ENCODE measurements at regions not wholly inside any gene's neighbourhood (a gene's known extent, or its start where the extent isn't known, plus 50 kb on each side); places are given as distances from the start of the nearest gene placed in this dataset.
"Not testable (repeated sequence)": the region's sequence is repeated elsewhere in the genome, so short reads cannot be mapped to it uniquely, and the experiment has no call there.

DNA sequence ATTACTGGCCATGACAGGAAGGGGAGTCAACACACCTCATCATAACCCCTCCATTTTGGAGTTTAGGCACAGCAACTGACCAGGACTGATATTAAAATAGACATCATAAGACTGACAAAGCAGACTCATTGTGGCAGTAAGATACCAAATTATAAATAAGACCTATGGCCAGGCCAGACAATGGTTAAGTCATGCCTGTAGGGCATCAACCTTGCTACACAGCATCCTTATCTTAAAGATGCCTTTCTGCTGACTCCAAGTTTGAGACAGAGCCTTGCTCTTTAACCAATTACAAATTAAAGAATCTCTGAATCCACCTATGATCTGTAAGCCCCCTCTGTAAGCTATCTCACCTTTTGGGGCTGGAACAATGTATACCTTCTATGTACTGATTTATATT, 65.5 kb downstream of the VCX2 start:
- DNase-seq (ENCODE audit: low spot score), result no peak

DNA sequence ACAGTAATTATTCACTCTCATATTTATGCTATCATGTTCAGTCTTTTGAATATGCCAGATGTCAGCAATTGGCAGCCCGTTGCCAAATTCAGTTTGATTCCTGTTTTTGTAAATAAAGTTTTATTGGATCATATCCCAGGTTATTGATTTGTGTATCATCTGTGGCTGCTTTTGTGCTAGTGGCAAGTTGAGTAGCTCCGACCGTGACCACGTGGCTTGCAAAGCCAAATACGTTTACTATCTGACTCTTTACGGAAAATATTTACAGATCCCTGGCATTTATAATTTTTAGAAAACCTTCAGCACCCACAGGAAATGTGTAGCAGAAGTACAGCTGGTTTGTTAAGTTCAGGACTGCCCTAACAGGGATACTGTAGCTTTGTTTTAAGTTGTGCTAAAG, 67.4 kb downstream of the VCX2 start:
- no peak for DNase-seq (ENCODE audit: low spot score)

DNA sequence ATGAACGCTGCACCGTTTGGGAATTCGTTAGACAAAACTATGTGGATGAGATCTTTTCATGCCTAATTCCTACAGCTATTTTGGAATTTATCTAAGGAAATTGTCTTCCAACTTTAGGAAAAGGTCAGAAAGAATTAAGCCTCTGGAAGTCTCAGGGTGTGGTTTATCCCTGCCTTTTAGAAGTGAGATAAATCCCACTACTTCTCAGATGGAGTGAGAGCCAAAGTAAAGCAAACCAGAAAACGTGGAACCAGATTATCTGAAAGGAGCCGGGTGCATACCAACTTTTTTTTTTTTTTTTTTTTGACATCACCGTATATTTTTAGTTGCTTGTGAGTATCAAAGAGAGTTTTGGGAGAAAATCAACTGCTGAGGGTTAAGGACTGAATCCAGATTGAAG, 79.6 kb downstream of the VCX2 start:
- DNase-seq (ENCODE audit: low spot score), result no peak

DNA sequence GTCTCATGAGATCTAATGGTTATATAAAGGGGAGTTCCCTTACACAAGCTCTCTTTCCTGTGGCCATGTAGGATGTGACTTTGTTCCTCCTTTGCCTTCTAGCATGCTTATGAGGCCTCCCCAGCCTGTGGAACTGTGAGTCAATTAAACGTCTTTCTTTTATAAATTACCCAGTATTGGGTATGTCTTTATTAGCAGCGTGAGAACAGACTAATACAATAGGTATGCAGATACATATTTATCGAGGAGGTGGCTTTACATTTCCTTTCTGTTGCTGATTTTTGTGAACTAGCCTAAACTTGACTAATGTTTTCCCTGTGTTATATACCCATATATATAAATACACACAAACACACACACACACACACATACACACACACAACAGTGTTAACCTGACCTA, 80.2 kb downstream of the VCX2 start:
- no peak for DNase-seq (ENCODE audit: low spot score)

DNA sequence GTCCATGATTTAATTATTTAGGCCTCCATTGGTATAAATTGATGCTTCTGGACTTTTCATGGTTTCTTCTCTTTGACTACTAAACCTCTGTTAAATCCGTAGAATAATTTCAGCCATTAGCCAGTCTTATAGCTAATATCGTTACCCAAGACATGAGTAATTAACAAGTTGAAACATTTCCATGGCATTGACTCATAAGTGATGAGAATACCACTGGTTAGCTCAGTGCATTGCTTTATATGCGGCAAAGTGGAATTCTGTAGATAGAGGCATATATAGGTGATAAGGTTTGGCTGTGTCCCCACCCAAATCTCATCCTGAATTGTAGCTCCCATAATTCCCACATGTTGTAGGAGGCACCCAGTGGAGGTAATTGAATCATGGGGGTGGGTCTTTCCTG, 80.6 kb downstream of the VCX2 start:
- DNase-seq (ENCODE audit: low spot score), result no peak

DNA sequence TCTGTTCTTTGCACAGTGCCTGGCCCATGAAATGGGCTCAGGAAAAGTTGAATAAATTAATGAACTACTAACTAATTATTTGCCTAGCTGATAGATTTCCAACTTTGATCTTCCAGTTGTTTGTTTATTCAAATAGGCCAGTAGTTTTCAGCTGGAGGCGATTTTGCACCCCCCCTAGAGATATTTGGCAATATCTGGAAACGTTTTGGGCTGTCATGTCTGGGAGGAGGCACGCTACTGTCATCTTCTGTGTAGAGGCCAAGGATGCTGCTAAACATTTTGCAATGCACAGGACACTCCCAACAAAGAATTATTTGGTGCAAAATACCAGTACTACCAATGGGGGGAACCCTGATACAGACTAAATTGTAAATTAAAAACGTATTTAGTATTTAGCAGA, 81.9 kb downstream of the VCX2 start:
- DNase-seq (ENCODE audit: low spot score), result no peak

DNA sequence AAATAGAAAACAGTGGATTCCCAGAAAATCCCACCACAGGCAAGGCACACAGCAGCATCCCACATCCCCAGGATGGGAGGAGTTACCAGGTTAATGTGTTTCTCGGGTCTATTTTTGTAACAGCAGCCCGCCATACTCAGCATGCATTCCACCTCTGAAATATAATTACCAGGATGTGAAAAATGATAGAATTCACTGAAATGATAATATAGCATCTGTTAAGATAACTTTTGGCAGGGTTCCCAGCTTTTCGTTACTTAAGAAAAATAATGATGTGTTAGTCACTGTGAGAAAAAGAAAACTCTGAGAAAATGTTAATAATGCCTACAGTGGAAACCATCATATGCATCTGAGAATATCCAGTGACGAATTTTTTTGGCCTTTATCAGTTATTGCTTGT, 87.1 kb downstream of the VCX2 start:
- DNase-seq (ENCODE audit: low spot score), result no peak

DNA sequence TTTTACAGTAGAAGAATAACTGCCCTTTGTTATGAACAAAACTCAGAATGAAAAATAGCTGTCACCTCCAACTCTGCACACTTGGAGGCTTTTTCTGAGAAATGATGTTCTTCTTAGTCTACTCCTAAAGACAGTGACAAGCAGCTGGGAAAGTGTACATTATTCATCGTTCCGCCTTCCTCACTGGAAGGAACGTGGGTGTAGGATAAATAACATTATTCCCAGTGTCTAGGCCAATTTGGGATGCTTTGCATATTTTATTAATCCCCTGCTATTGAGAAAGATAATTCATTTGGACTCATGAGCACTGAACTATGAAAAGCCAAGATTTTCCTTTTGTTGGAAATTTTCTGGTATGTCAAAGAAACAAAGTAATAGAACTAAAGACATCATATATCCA, 87.8 kb downstream of the VCX2 start:
- no peak for DNase-seq (ENCODE audit: low spot score)

DNA sequence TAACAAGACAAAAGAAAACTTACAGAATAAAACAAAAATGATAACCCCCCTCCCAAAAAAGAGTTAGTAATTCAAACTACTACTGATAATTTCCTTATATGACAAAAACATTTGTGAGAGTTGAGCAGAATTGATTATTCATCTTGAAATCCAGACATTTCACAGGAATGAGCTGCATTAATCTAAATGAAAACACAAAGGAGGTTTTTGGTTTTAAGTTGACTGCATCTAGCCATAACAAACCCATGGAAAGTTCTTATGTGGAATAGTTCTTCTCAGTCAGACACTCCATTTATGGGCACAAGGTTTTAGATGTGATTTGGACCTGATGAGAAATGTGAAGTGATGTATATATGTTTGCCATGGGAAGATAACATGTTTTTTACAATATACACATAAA, 95.4 kb downstream of the VCX2 start:
- DNase-seq (ENCODE audit: low spot score), result no peak

DNA sequence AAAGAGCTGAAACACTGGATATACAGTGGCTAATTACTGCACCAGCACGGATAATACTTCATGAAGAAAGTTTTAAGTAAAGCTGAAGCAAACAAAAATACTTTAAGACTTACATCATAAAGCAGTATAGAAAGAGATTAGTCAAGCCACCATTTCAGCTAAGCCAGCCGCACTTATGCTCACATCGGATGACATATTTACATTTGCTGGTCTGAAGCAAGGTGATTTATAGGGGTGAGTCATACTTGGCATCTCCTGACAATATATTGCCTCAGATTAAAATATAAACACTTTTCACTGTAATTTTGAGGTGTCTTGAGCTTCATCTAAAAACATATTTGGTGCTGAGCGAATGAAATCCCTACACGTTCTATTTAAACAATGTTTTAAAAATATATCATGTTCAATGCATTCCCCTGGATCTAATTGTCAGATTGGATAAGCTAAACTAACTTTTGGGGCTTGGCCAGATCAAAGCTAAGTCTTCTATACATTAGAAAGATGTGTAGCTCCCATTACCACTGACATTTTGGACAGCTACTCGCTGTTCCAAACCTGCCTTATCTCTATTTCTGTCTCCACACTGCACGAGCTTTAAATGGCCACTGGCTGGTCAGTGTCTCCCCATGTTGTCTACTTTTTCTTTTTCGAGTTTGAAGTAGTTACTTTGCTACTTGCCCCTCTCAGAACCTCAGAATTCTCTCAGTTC, 103.2 kb downstream of the VCX2 start:
- DNase-seq (ENCODE audit: low spot score), result no peak

DNA sequence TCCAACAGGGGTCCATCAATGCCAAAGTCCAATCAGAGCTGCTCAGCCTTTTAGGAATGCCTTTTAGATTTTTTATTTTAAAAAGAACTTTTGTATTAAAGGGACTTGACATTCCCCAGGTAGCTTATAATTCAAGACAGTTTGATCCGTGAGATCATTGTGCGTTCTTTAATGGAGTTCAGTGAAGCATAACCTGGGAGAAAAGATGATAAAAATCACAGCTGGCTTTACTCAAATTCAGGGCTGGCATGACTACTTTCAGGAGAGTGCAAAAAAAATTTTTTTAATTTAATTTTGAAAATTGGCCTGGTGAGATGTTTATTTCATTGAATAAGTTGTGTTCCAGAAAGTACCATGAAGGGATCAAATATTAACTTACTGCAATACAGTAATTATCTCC, 118.2 kb downstream of the VCX2 start:
- no peak for DNase-seq (ENCODE audit: low spot score)

DNA sequence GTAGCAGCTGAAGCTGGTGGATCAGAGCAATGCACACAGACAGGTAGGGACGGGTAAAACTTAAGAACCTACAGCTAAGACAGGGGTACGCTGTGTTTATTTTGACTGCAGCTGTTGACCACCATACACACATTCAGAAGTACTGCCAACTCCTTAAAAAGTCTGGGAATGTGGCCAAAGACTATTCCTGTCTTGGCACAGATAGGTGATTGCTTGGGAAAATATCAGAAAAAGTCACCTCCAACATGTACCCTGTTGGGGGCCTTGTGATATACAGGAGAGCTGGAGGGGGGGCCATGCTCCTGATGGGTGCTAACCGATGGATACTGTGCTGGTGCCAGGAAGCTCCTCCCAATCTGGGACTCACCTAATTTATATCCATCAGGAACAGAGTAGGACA, 121.2 kb downstream of the VCX2 start:
- DNase-seq (ENCODE audit: low spot score), result no peak

DNA sequence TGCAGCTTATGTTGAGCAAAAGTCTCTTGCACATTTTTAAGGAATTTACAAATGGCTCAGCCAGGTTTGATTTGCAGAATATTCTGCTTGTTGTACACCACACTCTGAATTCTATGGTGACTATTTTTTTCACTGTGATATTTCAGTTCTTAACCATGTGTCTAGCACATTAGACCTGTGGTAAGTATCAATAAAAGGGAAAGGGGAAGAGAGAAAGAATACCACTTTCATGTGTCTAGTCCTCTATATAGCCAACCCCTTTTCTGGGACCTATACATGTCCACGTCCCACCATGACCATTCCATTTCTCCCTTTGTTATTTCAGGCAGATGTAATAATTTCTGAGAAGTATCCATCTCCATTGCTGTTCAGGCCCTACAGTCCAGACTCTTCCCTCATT, 121.3 kb upstream of the PNPLA4 start:
- DNase-seq (ENCODE audit: low spot score), result no peak

DNA sequence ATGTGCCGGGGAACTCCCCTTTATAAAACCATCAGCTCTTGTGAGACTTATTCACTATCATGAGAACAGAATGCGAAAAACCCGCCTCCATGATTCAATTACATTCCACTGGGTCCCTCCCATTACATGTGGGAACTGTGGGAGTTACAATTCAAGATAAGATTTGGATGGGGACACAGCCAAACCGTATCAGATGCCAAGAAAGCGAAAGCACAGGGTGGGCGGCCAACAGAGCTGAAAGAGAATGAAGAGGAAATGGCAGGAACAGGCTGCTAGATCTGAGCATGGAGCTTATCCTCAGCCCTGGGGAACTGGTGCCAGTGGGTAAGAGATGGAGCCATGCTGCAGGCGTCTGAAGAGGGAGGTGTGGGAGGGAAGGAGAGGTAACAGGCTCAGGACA, 117.7 kb upstream of the PNPLA4 start:
- DNase-seq (ENCODE audit: low spot score), result no peak

DNA sequence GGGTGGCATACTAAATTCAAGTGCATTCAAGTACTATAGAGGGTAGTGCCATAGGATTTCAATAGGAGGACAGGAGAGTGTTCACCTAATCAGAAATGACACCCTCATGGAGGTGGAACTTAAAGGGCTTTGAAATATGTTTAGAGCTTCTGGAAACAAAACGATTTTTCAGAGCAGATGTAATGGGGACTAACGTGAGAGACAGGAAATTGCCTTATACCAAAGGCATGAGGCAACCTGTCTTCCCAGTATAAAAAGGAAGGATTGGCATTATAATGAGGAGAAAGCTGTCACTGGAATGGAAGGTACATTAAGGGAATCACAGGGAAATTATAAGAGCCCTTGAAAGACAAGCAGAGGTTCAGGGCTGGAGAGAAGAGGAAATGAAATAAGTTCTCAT, 116.3 kb upstream of the PNPLA4 start:
- no peak for DNase-seq (ENCODE audit: low spot score)

DNA sequence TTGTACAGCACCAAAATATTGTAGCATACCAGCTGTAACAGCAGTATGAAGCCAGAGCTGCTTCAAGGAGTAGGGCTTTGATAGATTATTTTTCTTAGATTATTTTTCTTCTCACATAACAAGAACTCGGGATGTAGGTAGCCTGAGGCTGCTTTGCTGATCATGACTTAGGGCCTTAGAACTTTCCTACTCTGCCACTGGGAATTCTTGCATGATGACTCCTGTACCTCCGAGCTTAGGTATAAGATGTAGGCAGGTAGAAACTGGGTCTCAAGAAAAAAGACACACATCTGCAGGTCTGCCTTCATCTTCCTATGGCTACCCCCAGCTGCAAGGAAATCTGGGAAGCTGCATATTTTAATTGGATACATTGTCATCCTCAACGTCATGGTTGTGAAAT, 115.9 kb upstream of the PNPLA4 start:
- DNase-seq (ENCODE audit: low spot score), result no peak

DNA sequence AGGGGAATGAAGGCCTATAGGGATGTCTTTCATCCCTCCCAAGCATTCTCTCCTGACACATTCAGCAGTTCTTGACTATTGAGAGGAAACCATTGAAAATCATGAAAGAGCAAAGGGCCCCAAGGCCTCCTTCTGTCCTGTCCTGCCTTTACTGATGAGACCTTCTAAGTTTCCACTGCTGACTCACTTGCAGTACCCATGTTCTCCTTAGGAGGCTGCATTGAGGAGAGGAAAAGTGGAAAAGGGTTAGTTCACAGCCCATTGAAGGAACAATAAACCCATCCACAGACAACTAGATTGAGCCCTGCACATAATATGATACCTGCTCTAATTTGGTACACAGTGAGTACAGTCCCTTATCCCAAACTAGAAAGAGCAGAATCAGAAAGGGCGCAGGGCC, 115.1 kb upstream of the PNPLA4 start:
- DNase-seq (ENCODE audit: low spot score), result no peak

DNA sequence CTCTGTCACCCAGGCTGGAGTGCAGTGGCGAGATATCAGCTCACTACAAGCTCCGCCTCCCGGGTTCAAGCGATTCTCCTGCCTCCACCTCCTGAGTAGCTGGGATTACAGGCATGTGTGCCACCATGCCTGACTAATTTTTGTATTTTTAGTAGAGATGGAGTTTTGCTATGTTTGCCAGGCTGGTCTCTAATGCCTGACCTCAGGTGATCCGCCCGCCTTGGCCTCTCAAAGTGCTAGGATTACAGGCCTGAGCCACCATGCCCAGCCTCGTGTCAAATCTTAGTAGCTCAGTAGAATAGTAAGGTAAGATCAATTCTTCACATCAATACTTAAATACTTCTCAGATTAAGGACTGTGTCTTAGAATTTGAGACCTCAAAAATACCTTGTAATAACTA, 112.5 kb upstream of the PNPLA4 start:
- not testable (repeated sequence) for DNase-seq (ENCODE audit: low spot score)

DNA sequence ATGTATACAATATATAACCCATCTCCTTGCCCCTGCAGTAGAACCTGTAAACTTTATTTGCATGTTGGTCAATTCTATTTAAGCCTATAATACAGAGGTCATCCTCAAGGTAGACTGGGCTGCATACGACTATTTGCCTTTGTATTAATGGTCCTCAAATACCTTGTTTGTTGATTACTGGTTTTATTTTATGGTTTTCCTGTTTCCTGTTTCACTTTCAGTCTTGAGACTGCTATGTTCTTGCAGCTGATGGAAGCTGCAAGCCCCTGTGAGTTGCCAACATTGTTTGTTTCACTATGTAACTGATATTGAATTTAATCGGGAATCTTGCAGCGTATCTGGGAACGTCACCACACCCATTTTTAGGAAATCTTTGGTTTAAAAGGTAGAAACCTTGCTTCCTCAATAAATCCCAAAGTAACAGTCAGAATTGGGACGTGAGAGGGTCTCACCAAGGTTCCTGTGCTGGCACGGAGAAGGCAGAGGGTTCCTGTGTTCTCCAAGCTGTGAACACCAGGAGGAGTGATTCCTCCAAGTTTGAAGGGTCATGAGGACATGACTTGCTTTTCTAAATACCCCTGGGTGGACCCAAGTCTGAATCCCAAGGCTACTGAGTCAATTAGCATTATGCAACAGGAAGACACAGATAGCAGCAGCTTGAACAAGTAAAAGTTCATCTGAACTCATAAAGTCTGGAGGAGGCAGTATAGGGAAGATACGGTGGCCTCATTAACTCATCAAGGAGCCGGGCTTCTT, 110.6 kb upstream of the PNPLA4 start:
- no peak for DNase-seq (ENCODE audit: low spot score)

DNA sequence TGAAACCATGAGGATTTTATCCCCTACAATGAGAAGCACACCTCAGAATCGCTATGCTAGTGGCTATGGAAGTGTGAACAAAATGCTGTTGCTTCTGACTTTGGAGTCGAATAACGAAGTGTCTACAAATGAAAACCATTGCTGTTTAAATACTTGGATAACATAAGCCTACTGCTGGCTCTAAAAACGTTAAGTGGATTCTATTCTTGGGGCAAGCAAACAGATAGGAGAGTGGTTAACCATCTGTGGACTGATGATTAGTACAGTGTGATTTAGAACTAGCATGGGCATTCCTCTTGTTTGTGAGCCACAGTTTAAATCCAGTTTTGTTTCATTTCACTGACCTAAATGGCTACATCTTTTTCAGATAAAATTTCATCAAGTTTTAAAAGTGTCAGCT, 109.7 kb upstream of the PNPLA4 start:
- DNase-seq (ENCODE audit: low spot score), result no peak

DNA sequence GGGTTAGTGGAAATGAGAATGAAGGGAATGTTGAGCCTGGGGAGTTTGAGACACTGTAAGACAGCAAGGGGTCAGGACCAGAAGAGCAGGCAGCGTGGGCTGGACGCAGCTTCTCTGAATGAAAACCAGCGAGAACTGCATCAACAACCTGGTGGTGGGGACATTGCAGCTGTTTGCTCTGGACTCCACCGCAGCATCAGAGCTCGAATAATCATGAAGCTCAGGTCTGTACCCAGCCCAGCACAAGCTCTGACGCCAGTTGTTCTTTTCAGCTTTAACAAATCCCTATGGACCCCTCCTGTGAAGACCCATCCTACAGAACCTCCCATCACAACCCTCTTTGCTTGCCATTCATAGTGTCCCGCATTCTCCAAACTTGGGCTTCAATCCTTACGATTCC, 106.8 kb upstream of the PNPLA4 start:
- DNase-seq (ENCODE audit: low spot score), result no peak

DNA sequence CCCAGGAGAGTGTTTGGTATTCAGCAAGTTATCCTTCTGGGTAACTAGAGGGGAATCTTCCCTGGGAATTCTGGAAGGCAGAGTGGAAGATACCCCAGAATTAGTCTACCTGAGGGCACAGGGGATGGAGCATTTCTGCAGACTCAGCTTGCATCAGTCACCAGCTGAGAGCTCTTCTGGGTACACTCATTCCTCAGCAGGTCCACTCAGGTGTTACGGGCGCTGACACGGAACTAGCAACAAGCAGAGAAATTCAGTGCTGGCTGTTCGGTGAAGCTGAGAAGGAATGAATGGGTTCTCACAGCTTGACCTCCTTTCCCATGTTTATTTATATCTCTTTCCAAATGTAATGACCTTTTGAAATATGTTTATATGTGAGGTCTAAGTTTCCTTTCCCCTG, 106.0 kb upstream of the PNPLA4 start:
- no peak for DNase-seq (ENCODE audit: low spot score)

DNA sequence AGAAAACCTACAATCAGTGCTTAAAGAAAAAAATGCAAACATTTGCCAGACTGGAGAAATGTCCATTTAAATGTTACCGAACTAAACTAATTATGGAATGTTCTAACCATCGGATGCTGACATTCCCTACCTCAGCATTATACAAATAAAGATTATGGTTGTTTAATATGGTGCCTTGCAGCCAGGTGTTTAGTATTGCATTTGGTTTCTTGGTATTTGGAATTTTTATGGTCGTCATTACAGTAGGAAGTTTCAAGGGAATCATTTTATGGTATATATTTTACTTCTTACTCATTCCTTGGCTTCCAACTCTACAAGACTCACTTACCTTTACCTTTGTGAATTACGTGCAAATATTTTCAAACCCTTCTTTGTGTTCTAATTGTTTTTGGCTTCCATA, 103.1 kb upstream of the PNPLA4 start:
- DNase-seq (ENCODE audit: low spot score), result no peak

DNA sequence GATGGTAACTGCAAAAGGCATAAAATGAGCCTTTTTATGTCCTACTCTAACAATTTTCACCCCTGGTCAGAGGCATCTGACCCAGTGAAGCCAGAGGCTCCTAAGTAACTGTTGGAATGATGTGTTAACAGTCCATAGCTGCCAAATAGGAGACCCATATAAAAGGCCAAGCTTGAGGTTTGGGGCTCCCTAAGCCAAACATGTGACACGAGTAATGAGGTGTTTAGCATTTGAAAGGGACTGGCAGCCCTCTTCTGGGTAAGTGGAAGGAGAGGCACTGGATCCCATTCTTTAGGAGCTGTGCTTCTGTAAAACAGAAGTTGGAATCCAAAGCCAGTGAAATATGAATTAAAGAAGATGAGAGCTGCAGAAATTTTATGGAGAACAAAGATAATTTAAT, 100.6 kb upstream of the PNPLA4 start:
- no peak for DNase-seq (ENCODE audit: low spot score)
